ENCODE measurements at regions not wholly inside any gene's neighbourhood (a gene's known extent, or its start where the extent isn't known, plus 50 kb on each side); places are given as distances from the start of the nearest gene placed in this dataset.
"Not testable (repeated sequence)": the region's sequence is repeated elsewhere in the genome, so short reads cannot be mapped to it uniquely, and the experiment has no call there.

DNA sequence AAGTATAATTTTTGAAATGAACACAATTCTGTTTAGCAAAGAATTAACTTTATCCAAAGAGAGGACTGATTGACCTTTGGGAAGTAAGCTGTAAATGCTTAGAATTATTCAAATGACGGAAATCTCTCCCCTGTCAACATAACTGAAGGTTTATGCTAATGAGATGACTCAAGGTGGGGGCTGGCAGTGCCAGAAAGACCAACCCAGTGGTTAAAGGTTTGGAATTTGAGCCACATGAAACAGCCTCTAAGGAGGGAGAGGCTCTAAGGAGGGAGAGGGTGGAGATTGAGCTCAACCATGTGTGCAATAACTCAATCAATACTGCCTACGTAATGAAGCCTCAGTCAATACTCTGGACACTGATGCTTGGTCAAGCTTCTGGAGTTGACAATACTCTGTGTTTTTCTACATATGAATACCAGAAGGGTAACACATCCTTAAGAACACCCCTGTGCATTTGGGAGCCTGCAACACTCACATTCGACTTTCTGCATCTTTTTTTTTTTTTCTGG lies 123.4 kb upstream of the TENT5A start:
- 88 to 89% methylated on average over 3 of the region's 3 CpGs for WGBS, 2 donors
- H3K4me3 ChIP-seq (ENCODE audit: low read depth in 1 of 2, low read length in 2 of 2): no peak overlapping the region
- H3K27me3 ChIP-seq (ENCODE audit: control insufficient read depth in 1 of 2, insufficient read depth in 2 of 2, low read length in 2 of 2): no peaks in the 10 kb centered on the region
- H3K4me1 ChIP-seq (ENCODE audit: control insufficient read depth in 2 of 2, insufficient read depth in 2 of 2, low read length in 1 of 2): no peaks in the 10 kb centered on the region
- H3K36me3 ChIP-seq (ENCODE audit: control insufficient read depth in 2 of 2, insufficient read depth in 2 of 2, low read length in 1 of 2): no peaks in the 10 kb centered on the region
- H3K9me3 ChIP-seq (ENCODE audit: control insufficient read depth in 2 of 2, insufficient read depth in 1 of 2, low read depth in 1 of 2, low read length in 1 of 2): no peaks in the 10 kb centered on the region
- no peak overlapping the region for H3K27ac ChIP-seq (ENCODE audit: low read depth in 2 of 2, low read length in 1 of 2)

DNA sequence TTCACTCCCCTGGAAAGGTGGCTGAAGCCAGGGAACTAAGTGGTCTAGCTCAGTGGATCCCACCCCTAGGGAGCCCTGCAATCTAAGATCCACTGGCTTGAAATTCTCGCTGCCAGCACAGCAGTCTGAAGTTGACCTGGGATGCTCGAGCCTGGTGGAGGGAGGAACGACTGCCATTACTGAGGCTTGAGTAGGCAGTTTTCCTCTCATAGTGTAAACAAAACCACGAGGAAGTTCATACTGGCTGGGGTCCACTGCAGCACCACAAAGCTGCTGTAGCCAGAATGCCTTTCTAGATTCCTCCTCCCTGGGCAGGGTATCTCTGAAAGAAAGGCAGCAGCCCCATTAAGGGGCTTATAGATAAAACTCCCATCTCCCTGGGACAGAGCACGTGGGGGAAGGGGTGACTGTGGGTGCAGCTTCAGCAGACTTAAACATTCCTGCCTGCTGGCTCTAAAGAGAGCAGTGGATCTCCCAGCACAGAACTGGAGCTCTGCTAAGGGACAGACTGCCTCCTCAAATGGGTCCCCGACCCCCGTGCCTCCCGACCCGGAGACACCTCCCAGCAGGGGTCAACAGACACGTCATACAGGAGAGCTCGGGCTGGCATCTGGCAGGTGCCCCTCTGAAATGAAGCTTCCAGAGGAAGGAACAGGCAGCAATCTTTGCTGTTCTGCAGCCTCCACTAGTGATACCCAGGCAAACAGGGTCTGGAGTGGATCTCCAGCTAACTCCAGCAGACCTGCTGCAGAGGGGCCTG lies 117.4 kb upstream of the TENT5A start:
- WGBS, 2 donors: 60 to 69% methylated on average over 11 of the region's 11 CpGs
- not testable (repeated sequence) for H3K4me3 ChIP-seq (ENCODE audit: low read depth in 1 of 2, low read length in 2 of 2); H3K36me3 ChIP-seq (ENCODE audit: control insufficient read depth in 2 of 2, insufficient read depth in 2 of 2, low read length in 1 of 2); H3K9me3 ChIP-seq (ENCODE audit: control insufficient read depth in 2 of 2, insufficient read depth in 1 of 2, low read depth in 1 of 2, low read length in 1 of 2); H3K4me1 ChIP-seq (ENCODE audit: control insufficient read depth in 2 of 2, insufficient read depth in 2 of 2, low read length in 1 of 2); H3K27ac ChIP-seq (ENCODE audit: low read depth in 2 of 2, low read length in 1 of 2); H3K27me3 ChIP-seq (ENCODE audit: control insufficient read depth in 1 of 2, insufficient read depth in 2 of 2, low read length in 2 of 2)

DNA sequence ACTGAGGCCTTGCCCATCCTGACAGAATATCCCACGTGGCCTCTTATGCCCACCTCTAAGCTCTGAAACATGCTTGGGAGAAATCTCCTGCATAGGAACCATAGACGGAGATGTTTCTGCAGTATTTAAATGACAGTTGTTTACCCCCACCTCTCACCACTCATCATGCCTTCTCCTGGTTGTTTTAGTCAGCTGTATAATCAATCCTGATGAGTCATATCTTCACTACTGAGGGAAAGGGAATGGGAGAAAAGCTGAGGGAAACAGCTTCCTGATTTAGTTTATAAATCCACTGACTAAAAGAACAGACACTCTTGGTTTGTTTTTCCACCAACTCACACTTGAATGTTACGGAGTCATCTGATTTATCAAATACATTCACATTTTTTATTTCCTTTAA lies 113.2 kb upstream of the TENT5A start:
- no peaks in the 10 kb centered on the region for H3K4me1 ChIP-seq (ENCODE audit: control insufficient read depth in 2 of 2, insufficient read depth in 2 of 2, low read length in 1 of 2)
- no peak overlapping the region for H3K27ac ChIP-seq (ENCODE audit: low read depth in 2 of 2, low read length in 1 of 2)
- H3K9me3 ChIP-seq (ENCODE audit: control insufficient read depth in 2 of 2, insufficient read depth in 1 of 2, low read depth in 1 of 2, low read length in 1 of 2): no peaks in the 10 kb centered on the region
- H3K27me3 ChIP-seq (ENCODE audit: control insufficient read depth in 1 of 2, insufficient read depth in 2 of 2, low read length in 2 of 2): no peaks in the 10 kb centered on the region
- H3K4me3 ChIP-seq (ENCODE audit: low read depth in 1 of 2, low read length in 2 of 2): no peak overlapping the region
- H3K36me3 ChIP-seq (ENCODE audit: control insufficient read depth in 2 of 2, insufficient read depth in 2 of 2, low read length in 1 of 2): no peaks in the 10 kb centered on the region
- WGBS, 2 donors: 58 to 73% methylated on average over 3 of the region's 3 CpGs

- H3K27me3 ChIP-seq (ENCODE audit: control insufficient read depth in 1 of 2, insufficient read depth in 2 of 2, low read length in 2 of 2): no peaks in the 10 kb centered on the region
- H3K36me3 ChIP-seq (ENCODE audit: control insufficient read depth in 2 of 2, insufficient read depth in 2 of 2, low read length in 1 of 2): no peaks in the 10 kb centered on the region
- no peak overlapping the region for H3K27ac ChIP-seq (ENCODE audit: low read depth in 2 of 2, low read length in 1 of 2)
- no peaks in the 10 kb centered on the region for H3K4me1 ChIP-seq (ENCODE audit: control insufficient read depth in 2 of 2, insufficient read depth in 2 of 2, low read length in 1 of 2)
- 57 to 83% methylated on average over 2 of the region's 2 CpGs for WGBS, 2 donors
- no peak overlapping the region for H3K4me3 ChIP-seq (ENCODE audit: low read depth in 1 of 2, low read length in 2 of 2)
- no peaks in the 10 kb centered on the region for H3K9me3 ChIP-seq (ENCODE audit: control insufficient read depth in 2 of 2, insufficient read depth in 1 of 2, low read depth in 1 of 2, low read length in 1 of 2)
Observed at GRCh38 chr6:81864124-81864523, 111.6 kb upstream of the TENT5A start.

DNA sequence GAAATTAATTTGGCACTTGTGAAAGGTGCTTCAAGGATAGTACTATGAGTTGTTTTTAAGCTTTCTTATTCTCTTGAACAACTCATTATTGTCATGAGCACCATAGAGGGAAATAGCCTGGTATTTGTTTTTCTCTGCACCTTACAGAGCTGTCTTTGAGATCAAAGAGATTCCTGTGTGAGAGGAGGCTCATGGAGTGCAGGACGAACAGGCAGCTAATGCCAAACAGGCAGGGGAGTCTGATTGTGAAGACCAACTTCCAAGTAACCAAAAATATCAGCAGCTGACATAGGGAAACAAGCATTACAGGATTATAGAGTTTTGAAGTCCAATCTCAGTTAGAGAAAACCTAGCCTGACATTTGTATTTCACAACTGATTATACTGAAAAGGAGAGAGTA lies 110.6 kb upstream of the TENT5A start:
- no peak overlapping the region for H3K4me3 ChIP-seq (ENCODE audit: low read depth in 1 of 2, low read length in 2 of 2)
- H3K9me3 ChIP-seq (ENCODE audit: control insufficient read depth in 2 of 2, insufficient read depth in 1 of 2, low read depth in 1 of 2, low read length in 1 of 2): no peaks in the 10 kb centered on the region

GRCh38 chr6:81861281-81861680 lies 108.8 kb upstream of the TENT5A start:
- no peaks in the 10 kb centered on the region for H3K4me1 ChIP-seq (ENCODE audit: control insufficient read depth in 2 of 2, insufficient read depth in 2 of 2, low read length in 1 of 2)
- no peaks in the 10 kb centered on the region for H3K36me3 ChIP-seq (ENCODE audit: control insufficient read depth in 2 of 2, insufficient read depth in 2 of 2, low read length in 1 of 2)
- H3K9me3 ChIP-seq (ENCODE audit: control insufficient read depth in 2 of 2, insufficient read depth in 1 of 2, low read depth in 1 of 2, low read length in 1 of 2): no peaks in the 10 kb centered on the region
- no peak overlapping the region for H3K4me3 ChIP-seq (ENCODE audit: low read depth in 1 of 2, low read length in 2 of 2)
- no peaks in the 10 kb centered on the region for H3K27me3 ChIP-seq (ENCODE audit: control insufficient read depth in 1 of 2, insufficient read depth in 2 of 2, low read length in 2 of 2)
- WGBS, 2 donors: 71 to 86% methylated on average over 1 of the region's 1 CpG
- H3K27ac ChIP-seq (ENCODE audit: low read depth in 2 of 2, low read length in 1 of 2): no peak overlapping the region

More for the DNA sequence above, 110.6 kb upstream of the TENT5A start:
- Histone ChIP-seq H3K27me3 (ENCODE audit: control insufficient read depth in 1 of 2, insufficient read depth in 2 of 2, low read length in 2 of 2) (no peaks in the 10 kb centered on the region), H3K4me1 (ENCODE audit: control insufficient read depth in 2 of 2, insufficient read depth in 2 of 2, low read length in 1 of 2) (no peaks in the 10 kb centered on the region), H3K27ac (ENCODE audit: low read depth in 2 of 2, low read length in 1 of 2) (no peak overlapping the region), H3K36me3 (ENCODE audit: control insufficient read depth in 2 of 2, insufficient read depth in 2 of 2, low read length in 1 of 2) (no peaks in the 10 kb centered on the region)
- 26 to 45% methylated on average over 1 of the region's 1 CpG for WGBS, 2 donors

DNA sequence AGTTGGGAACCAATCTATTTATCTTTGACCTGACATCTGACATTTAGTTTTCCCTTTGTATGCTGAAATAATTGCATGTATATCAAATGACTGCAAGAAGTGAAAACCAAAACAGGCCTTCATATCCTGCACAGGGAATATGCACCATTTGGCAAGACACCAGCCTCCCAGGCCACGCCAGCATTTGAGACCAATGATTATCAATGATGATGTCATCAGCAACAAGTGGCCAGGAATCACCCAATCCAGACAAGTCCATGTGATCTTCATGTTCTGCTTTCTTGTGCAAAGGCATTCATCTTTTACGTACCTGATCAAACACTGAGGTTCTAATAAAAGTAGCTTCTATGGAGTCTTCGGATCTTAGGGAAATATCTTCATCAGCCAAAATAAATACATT lies 107.4 kb upstream of the TENT5A start:
- Histone ChIP-seq H3K4me3 (ENCODE audit: low read depth in 1 of 2, low read length in 2 of 2) (no peak overlapping the region), H3K27me3 (ENCODE audit: control insufficient read depth in 1 of 2, insufficient read depth in 2 of 2, low read length in 2 of 2) (no peaks in the 10 kb centered on the region), H3K4me1 (ENCODE audit: control insufficient read depth in 2 of 2, insufficient read depth in 2 of 2, low read length in 1 of 2) (no peaks in the 10 kb centered on the region), H3K9me3 (ENCODE audit: control insufficient read depth in 2 of 2, insufficient read depth in 1 of 2, low read depth in 1 of 2, low read length in 1 of 2) (no peaks in the 10 kb centered on the region), H3K27ac (ENCODE audit: low read depth in 2 of 2, low read length in 1 of 2) (no peak overlapping the region), H3K36me3 (ENCODE audit: control insufficient read depth in 2 of 2, insufficient read depth in 2 of 2, low read length in 1 of 2) (no peaks in the 10 kb centered on the region)
- 67 to 76% methylated on average over 3 of the region's 3 CpGs for WGBS, 2 donors

DNA sequence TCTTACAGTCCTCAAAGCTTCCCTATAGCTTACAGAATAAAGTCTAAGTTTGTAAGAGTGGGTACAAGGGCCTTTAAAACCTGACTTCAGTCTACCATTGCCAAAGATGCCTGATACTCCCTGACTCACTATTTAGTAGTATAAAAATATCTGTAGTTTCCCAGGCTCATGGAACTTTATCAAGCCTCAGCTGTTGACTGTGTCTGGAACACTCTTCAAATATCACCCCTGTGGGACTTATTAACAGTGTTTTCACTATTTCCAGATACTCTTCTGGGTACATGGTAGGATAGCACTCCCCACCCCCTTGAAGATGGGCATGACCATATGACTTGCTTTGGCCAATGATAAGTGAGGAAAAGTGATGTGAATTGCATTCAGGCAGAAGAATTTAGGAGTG lies 105.3 kb upstream of the TENT5A start:
- no peak overlapping the region for H3K27ac ChIP-seq (ENCODE audit: low read depth in 2 of 2, low read length in 1 of 2)
- no peak overlapping the region for H3K4me3 ChIP-seq (ENCODE audit: low read depth in 1 of 2, low read length in 2 of 2)
- no peaks in the 10 kb centered on the region for H3K9me3 ChIP-seq (ENCODE audit: control insufficient read depth in 2 of 2, insufficient read depth in 1 of 2, low read depth in 1 of 2, low read length in 1 of 2)
- H3K4me1 ChIP-seq (ENCODE audit: control insufficient read depth in 2 of 2, insufficient read depth in 2 of 2, low read length in 1 of 2): no peaks in the 10 kb centered on the region
- no peaks in the 10 kb centered on the region for H3K36me3 ChIP-seq (ENCODE audit: control insufficient read depth in 2 of 2, insufficient read depth in 2 of 2, low read length in 1 of 2)
- no peaks in the 10 kb centered on the region for H3K27me3 ChIP-seq (ENCODE audit: control insufficient read depth in 1 of 2, insufficient read depth in 2 of 2, low read length in 2 of 2)

DNA sequence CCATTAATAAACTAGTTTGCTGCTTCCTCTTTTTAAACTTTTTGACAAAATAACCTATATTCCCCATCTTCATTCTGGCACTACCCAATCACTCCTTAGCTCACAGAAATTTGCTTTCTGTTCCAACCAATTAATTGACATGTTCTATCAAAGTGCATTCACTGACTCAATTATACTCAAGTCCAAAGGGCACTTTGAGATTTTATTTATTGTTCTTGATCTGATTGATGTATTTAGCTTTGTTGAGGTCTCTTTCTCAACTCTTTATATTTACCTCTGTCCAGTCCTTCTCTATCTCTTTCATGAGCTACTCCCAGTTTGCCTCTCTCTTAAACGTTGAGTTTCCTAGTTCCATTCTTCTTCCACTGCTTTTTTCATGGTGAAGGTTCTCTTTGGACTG lies 104.4 kb upstream of the TENT5A start:
- Histone ChIP-seq H3K4me1 (ENCODE audit: control insufficient read depth in 2 of 2, insufficient read depth in 2 of 2, low read length in 1 of 2) (no peaks in the 10 kb centered on the region), H3K27me3 (ENCODE audit: control insufficient read depth in 1 of 2, insufficient read depth in 2 of 2, low read length in 2 of 2) (no peaks in the 10 kb centered on the region), H3K4me3 (ENCODE audit: low read depth in 1 of 2, low read length in 2 of 2) (no peak overlapping the region), H3K27ac (ENCODE audit: low read depth in 2 of 2, low read length in 1 of 2) (no peak overlapping the region), H3K36me3 (ENCODE audit: control insufficient read depth in 2 of 2, insufficient read depth in 2 of 2, low read length in 1 of 2) (no peaks in the 10 kb centered on the region), H3K9me3 (ENCODE audit: control insufficient read depth in 2 of 2, insufficient read depth in 1 of 2, low read depth in 1 of 2, low read length in 1 of 2) (no peaks in the 10 kb centered on the region)
- WGBS, 2 donors: 33 to 54% methylated on average over 1 of the region's 1 CpG

DNA sequence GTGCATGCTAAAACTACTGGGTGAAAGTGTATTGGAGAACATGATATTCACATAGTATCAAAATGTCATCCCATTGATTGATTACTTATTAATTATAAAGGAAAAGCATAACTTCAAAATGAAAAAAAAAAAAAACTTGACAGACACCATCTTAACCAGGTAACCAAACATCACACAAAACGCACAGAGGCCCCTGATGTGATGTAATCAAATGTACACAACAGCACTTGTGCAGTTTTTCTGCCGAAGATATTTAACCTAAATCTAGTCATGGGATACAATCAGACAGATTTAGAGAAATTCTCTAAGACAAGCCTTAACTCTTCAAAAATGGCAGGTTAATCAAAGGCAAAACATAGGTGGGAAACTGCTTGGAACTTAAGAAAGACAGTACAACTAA lies 102.0 kb upstream of the TENT5A start:
- Histone ChIP-seq H3K36me3 (ENCODE audit: control insufficient read depth in 2 of 2, insufficient read depth in 2 of 2, low read length in 1 of 2) (no peaks in the 10 kb centered on the region), H3K9me3 (ENCODE audit: control insufficient read depth in 2 of 2, insufficient read depth in 1 of 2, low read depth in 1 of 2, low read length in 1 of 2) (no peaks in the 10 kb centered on the region), H3K4me3 (ENCODE audit: low read depth in 1 of 2, low read length in 2 of 2) (no peak overlapping the region), H3K27me3 (ENCODE audit: control insufficient read depth in 1 of 2, insufficient read depth in 2 of 2, low read length in 2 of 2) (no peaks in the 10 kb centered on the region), H3K4me1 (ENCODE audit: control insufficient read depth in 2 of 2, insufficient read depth in 2 of 2, low read length in 1 of 2) (no peaks in the 10 kb centered on the region), H3K27ac (ENCODE audit: low read depth in 2 of 2, low read length in 1 of 2) (no peak overlapping the region)
- 71 to 72% methylated on average over 2 of the region's 2 CpGs for WGBS, 2 donors
